Esophagus muscularis mucosa (tissue), 4 donors: ENCODE measurements at regions not wholly inside any gene's neighbourhood (a gene's known extent, or its start where the extent isn't known, plus 50 kb on each side); places are given as distances from the start of the nearest gene placed in this dataset.

Source experiments
- DNase-seq: peaks from one replicate; pipeline ENCODE4 v3.0.0-alpha.2; 2017; ENCODE audit errors: extremely low spot score
- H3K27ac ChIP-seq, 4 donors: fragments of 200-600 bp; sonication (generic); replicated peaks in 1 of 4; 1 replicate in 3 of 4; 2 replicates in 1 of 4; pipeline ENCODE4 v1.5.1; 2016 to 2019; ENCODE audit warnings: mild to moderate bottlenecking in 1 of 4
- H3K27me3 ChIP-seq, 4 donors: fragments of 200-600 bp; sonication (generic); one replicate each; pipeline versions ENCODE4 v1.5.1 to v1.6.0; 2016 to 2019
- H3K36me3 ChIP-seq, 4 donors: fragments of 200-600 bp; sonication (generic); one replicate each; pipeline ENCODE4 v1.5.1; 2016 to 2019
- H3K4me1 ChIP-seq, 4 donors: fragments of 200-600 bp; sonication (generic); one replicate each; pipeline ENCODE4 v1.5.1; 2016 to 2019
- H3K4me3 ChIP-seq, 4 donors: fragments of 200-600 bp; sonication (generic); 1 replicate in 2 of 4; 2 replicates in 2 of 4; pipeline ENCODE4 v1.5.1; 2016 to 2019; ENCODE audit warnings: mild to moderate bottlenecking in 4 of 4, moderate library complexity in 1 of 4
- H3K9me3 ChIP-seq, 4 donors: fragments of 200-600 bp; sonication (generic); 1 replicate in 3 of 4; 2 replicates in 1 of 4; pipeline ENCODE4 v1.5.1; 2016 to 2019
- EP300 ChIP-seq: sonication (generic); formaldehyde crosslinking; IDR thresholded peaks from one replicate; pipeline ENCODE4 v1.6.1; 2017; ENCODE audit warnings: antibody characterized with exemption
- POLR2A ChIP-seq: fragments of 450-650 bp; IDR thresholded peaks from one replicate; pipeline ENCODE4 v1.6.1; 2017; ENCODE audit warnings: antibody characterized with exemption, moderate library complexity, mild to moderate bottlenecking, low read depth
- POLR2AphosphoS5 ChIP-seq, 2 donors: sonication (generic); formaldehyde crosslinking; IDR thresholded peaks; one replicate each; pipeline ENCODE4 v1.6.1; 2017; ENCODE audit warnings: antibody characterized with exemption in 2 of 2
- WGBS: methylation state at CpG from one replicate; pipeline ENCODE4 v1.1.5; 2018; 5-methylcytosine and 5-hydroxymethylcytosine counted together
- intact Hi-C: fragments of 100-400 bp; cut with DNase I; formaldehyde crosslinking; loops from one replicate; pipeline ENCODE4 v1.15.1; 2023
- TF ChIP-seq, protein P1 (sequence below), 3 experiments: fragments of 200-600 bp in 2 of 3; fragments of 450-650 bp in 1 of 3; sonication (generic) in 2 of 3; IDR thresholded peaks; one replicate each; pipeline ENCODE4 v1.5.1; 2017 to 2019; ENCODE audit warnings: antibody characterized with exemption in 3 of 3, mild to moderate bottlenecking in 2 of 3, moderate library complexity in 1 of 3

DNA sequence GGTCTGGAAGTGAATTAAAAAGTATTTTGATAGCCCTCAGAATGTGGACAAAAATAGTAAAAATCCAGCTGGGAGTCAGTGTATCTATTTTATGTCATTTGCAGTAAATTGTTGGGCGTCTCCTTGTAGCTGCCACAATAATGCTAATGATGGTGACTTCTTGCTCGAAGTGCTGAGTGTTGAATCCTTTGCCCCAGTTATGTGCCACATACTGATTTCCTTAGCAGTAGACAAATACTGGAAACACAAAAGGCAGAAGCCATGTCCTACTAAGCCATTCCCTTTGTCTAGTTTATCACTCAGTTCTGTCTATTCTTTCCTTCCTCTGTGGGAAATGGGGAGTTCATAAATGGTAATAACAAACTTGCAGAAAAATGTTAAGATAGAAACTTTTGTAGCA lies 70.7 kb upstream of the CXADR start:
- DNase-seq: no peak
- Histone ChIP-seq H3K4me1 (no peaks in the 10 kb centered on the region), H3K36me3 (no peaks in the 10 kb centered on the region), H3K4me3 (no peak overlapping the region), H3K27me3 (peaks cover 0 to 4% (median 0%) of the 10 kb centered on the region in 4 donors), H3K9me3 (no peaks in the 10 kb centered on the region), H3K27ac (no peak overlapping the region)
- WGBS: 90% methylated on average over 2 of the region's 2 CpGs
- TF ChIP-seq EP300 (no peak), POLR2A (no peak), POLR2AphosphoS5 (IDR thresholded peaks at IDR 0.05) (no peak)
- TF ChIP-seq, protein P1, sequence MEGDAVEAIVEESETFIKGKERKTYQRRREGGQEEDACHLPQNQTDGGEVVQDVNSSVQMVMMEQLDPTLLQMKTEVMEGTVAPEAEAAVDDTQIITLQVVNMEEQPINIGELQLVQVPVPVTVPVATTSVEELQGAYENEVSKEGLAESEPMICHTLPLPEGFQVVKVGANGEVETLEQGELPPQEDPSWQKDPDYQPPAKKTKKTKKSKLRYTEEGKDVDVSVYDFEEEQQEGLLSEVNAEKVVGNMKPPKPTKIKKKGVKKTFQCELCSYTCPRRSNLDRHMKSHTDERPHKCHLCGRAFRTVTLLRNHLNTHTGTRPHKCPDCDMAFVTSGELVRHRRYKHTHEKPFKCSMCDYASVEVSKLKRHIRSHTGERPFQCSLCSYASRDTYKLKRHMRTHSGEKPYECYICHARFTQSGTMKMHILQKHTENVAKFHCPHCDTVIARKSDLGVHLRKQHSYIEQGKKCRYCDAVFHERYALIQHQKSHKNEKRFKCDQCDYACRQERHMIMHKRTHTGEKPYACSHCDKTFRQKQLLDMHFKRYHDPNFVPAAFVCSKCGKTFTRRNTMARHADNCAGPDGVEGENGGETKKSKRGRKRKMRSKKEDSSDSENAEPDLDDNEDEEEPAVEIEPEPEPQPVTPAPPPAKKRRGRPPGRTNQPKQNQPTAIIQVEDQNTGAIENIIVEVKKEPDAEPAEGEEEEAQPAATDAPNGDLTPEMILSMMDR (IDR thresholded peaks at IDR 0.05): no peak
- intact Hi-C loops: no loop called here

DNA sequence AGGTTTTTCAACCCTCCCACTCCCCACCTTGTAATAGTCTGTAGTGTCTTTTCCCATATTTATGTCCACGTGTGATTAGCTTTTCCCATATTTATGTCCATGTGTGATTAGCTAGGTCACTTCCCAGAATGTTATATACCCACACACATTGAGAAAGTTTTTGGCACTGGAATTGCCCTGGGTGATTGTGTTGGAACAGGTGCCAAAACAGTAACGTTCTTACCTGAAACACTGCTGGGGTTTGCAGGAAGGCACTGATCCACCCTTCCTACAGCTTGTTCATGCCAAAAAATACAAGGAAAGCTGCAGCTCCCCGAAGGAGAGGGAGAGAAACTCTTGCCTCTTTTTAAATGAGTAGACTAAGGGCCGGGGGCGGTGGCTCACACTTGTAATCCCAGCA lies 68.0 kb upstream of the CXADR start:
- Histone ChIP-seq H3K27me3 (peaks cover 0 to 3% (median 0%) of the 10 kb centered on the region in 4 donors), H3K27ac (no peak overlapping the region), H3K9me3 (no peaks in the 10 kb centered on the region), H3K4me1 (no peaks in the 10 kb centered on the region), H3K36me3 (no peaks in the 10 kb centered on the region), H3K4me3 (no peak overlapping the region)
- intact Hi-C loops: no loop called here
- WGBS: 85% methylated on average over 5 of the region's 5 CpGs
- no peak for DNase-seq
- TF ChIP-seq POLR2A: no peak

GRCh38 chr21:17446737-17447136 lies 66.1 kb upstream of the CXADR start:
- no peaks in the 10 kb centered on the region for H3K27me3 ChIP-seq
- H3K4me3 ChIP-seq: no peak overlapping the region
- no peaks in the 10 kb centered on the region for H3K36me3 ChIP-seq
- DNase-seq: no peak
- H3K4me1 ChIP-seq: peaks cover 3 to 6% (median 4%) of the 10 kb centered on the region in 4 donors
- no peak for TF ChIP-seq POLR2A
- no peak for TF ChIP-seq EP300
- TF ChIP-seq, protein P1 (IDR thresholded peaks at IDR 0.05): no peak
- no peak for TF ChIP-seq POLR2AphosphoS5 (IDR thresholded peaks at IDR 0.05)
- no peaks in the 10 kb centered on the region for H3K9me3 ChIP-seq
- WGBS: 85% methylated on average over 3 of the region's 3 CpGs
- no peak overlapping the region for H3K27ac ChIP-seq
- intact Hi-C loops: no loop called here

DNA sequence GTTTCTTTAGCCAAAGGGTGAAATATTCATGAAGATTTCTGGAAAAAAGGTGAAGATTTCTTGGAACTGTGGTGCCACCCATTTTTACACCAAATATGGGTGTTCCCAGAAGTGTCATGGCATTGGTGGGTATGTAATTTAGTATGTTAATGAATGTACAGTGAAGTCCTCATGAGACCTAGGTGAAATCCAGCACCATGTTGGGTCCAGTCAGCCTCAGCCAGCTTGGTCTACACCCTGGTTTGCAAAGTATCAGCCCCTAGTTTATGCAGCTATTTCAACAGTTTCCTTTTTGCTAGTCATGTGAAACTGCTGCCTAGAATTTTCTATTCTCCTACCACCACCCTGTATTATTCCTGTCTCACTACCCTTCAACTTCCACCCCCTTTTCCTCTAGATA lies 63.1 kb upstream of the CXADR start:
- DNase-seq: no peak
- Histone ChIP-seq H3K27ac (no peak overlapping the region), H3K9me3 (no peaks in the 10 kb centered on the region), H3K4me3 (no peak overlapping the region), H3K36me3 (no peaks in the 10 kb centered on the region), H3K4me1 (peaks cover 4 to 16% (median 11%) of the 10 kb centered on the region in 4 donors), H3K27me3 (no peaks in the 10 kb centered on the region)
- TF ChIP-seq POLR2AphosphoS5 (IDR thresholded peaks at IDR 0.05) (no peak), POLR2A (no peak), EP300 (no peak)
- TF ChIP-seq, protein P1 (IDR thresholded peaks at IDR 0.05): no peak
- intact Hi-C loops: no loop called here

- Histone ChIP-seq H3K27ac (no peak overlapping the region), H3K27me3 (no peaks in the 10 kb centered on the region), H3K4me3 (no peak overlapping the region), H3K4me1 (peaks cover 4 to 17% (median 11%) of the 10 kb centered on the region in 4 donors), H3K36me3 (no peaks in the 10 kb centered on the region), H3K9me3 (no peaks in the 10 kb centered on the region)
- no peak for DNase-seq
- WGBS: 33% methylated on average over 4 of the region's 4 CpGs
- TF ChIP-seq POLR2AphosphoS5 (IDR thresholded peaks at IDR 0.05): peak in 1 of 2 donors; percentile 36
- TF ChIP-seq, protein P1 (IDR thresholded peaks at IDR 0.05): no peak
- no peak for TF ChIP-seq POLR2A
- no peak for TF ChIP-seq EP300
- intact Hi-C loops: no loop called here
These were observed 61.4 kb upstream of the CXADR start for GRCh38 chr21:17451364-17451891.
